Nephron progenitor cell (in vitro differentiated cells): ENCODE measurements at regions not wholly inside any gene's neighbourhood (a gene's known extent, or its start where the extent isn't known, plus 50 kb on each side); places are given as distances from the start of the nearest gene placed in this dataset.

ENCODE experiments used
- DNase-seq: peaks from one replicate; pipeline ENCODE4 v3.0.0; 2021
- H3K27ac Mint-ChIP-seq: 2 replicates; pipeline ENCODE4 v1.8.0; 2021; ENCODE audit warnings: mild to moderate bottlenecking, moderate library complexity, mixed read lengths
- H3K27me3 Mint-ChIP-seq: 2 replicates; pipeline ENCODE4 v1.8.0; 2021; ENCODE audit warnings: mild to moderate bottlenecking, low read depth, mixed read lengths; ENCODE audit not compliant: poor library complexity
- H3K36me3 Mint-ChIP-seq: 2 replicates; pipeline ENCODE4 v1.8.0; 2021; ENCODE audit warnings: low read depth, mixed read lengths
- H3K4me1 Mint-ChIP-seq: 2 replicates; pipeline ENCODE4 v1.8.0; 2021; ENCODE audit warnings: mixed read lengths
- H3K4me3 Mint-ChIP-seq: 2 replicates; pipeline ENCODE4 v1.8.0; 2021; ENCODE audit warnings: mild to moderate bottlenecking, moderate library complexity, mixed read lengths
- H3K9me3 Mint-ChIP-seq: 2 replicates; pipeline ENCODE4 v1.8.0; 2021; ENCODE audit warnings: mild to moderate bottlenecking, moderate library complexity, mixed read lengths
- TF ChIP-seq, protein P1 (sequence below): fragments of 200-600 bp; sonication (generic); IDR thresholded peaks from 2 replicates; pipeline ENCODE4 v1.5.0; 2021; ENCODE audit warnings: antibody characterized with exemption

DNA sequence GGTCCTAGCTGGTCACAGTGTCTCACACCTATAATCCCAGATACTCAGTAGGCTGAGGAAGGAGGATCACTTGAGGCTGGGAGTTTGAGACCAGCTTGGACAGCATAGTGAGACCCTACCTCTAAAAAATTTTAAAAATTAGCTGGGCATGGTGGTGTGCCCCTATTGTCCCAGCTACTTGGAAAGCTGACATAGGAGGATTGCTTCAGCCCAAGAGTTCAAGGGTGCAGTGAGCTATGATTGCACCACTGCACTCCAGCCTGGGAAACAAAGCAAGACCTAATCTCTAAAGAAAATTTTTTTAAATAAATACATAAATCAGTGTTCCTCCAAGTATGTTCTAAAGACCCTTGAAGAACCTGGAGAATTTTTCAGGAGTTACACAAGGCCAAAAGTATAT is 50.6 kb upstream of the GNAO1 start:
- Mint-ChIP-seq H3K27ac (no peak overlapping the region), H3K36me3 (no peaks in the 10 kb centered on the region), H3K4me3 (no peak overlapping the region), H3K4me1 (no peaks in the 10 kb centered on the region), H3K27me3 (peaks cover 12% of the 10 kb centered on the region), H3K9me3 (no peaks in the 10 kb centered on the region)
- no peak for DNase-seq
- TF ChIP-seq, protein P1, sequence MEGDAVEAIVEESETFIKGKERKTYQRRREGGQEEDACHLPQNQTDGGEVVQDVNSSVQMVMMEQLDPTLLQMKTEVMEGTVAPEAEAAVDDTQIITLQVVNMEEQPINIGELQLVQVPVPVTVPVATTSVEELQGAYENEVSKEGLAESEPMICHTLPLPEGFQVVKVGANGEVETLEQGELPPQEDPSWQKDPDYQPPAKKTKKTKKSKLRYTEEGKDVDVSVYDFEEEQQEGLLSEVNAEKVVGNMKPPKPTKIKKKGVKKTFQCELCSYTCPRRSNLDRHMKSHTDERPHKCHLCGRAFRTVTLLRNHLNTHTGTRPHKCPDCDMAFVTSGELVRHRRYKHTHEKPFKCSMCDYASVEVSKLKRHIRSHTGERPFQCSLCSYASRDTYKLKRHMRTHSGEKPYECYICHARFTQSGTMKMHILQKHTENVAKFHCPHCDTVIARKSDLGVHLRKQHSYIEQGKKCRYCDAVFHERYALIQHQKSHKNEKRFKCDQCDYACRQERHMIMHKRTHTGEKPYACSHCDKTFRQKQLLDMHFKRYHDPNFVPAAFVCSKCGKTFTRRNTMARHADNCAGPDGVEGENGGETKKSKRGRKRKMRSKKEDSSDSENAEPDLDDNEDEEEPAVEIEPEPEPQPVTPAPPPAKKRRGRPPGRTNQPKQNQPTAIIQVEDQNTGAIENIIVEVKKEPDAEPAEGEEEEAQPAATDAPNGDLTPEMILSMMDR: no peak

DNA sequence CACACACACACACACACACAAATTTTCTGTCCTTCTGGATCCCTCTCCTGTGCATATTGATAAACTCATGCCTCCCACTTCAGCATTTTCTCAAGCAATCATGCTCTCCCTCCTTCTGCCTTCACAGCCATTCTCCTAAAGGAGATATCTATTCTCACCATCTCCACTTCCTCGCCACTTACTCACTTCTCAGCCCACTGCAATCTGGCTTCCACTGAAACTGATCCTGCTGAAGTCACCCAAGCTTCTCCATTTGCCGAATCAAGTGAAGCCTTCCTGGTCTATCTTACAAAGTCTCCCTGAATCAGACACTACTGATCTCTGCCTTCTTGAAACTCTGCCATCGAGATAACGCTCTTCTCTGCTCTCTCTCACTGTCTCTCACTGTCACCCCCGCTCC is 54.0 kb upstream of the GNAO1 start:
- H3K4me3 Mint-ChIP-seq: no peak overlapping the region
- peaks cover 12% of the 10 kb centered on the region for H3K27me3 Mint-ChIP-seq
- no peaks in the 10 kb centered on the region for H3K36me3 Mint-ChIP-seq
- no peak overlapping the region for H3K27ac Mint-ChIP-seq
- DNase-seq: no peak
- TF ChIP-seq, protein P1: no peak
- no peaks in the 10 kb centered on the region for H3K4me1 Mint-ChIP-seq
- no peaks in the 10 kb centered on the region for H3K9me3 Mint-ChIP-seq

DNA sequence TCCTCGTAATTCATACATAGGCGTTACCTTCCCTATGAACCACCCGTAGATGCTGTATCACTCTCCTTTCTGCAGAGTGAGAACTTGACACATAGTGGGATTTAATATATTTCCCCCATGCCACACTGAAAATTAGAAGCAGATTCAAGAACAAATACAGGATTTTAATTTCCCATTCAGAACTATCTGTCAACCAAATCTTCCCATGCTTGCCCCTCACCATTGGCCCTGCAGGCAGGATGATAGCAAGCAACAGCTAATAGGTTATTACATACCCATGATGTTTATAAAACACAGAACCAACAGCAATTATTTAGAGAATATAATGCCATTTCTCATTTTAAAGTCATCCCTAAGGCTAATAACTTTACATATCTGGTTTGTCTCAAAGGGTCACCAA is 55.0 kb upstream of the GNAO1 start:
- DNase-seq: no peak
- Mint-ChIP-seq H3K9me3 (no peaks in the 10 kb centered on the region), H3K27ac (no peak overlapping the region), H3K4me3 (no peak overlapping the region), H3K36me3 (no peaks in the 10 kb centered on the region), H3K27me3 (peaks cover 14% of the 10 kb centered on the region), H3K4me1 (no peaks in the 10 kb centered on the region)
- TF ChIP-seq, protein P1: no peak

DNA sequence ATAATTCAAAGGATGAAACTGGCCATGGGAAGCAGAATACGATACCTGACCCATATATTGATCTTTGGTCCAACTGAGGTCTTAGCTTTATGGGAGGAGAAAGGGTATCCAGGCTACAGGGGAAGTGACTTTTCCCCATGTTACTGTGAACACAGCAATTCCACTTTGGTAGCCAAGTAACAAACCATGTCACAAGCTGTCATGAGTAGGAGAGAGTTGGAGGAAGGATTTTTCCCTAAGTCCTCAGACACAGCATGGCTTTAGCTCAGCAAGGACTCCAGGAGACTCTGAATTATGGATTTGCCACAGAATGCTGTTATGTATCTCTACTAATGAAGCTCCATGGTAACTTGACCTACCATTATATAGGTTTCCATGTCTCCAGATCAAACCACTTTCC is 56.5 kb upstream of the GNAO1 start:
- Mint-ChIP-seq H3K36me3 (no peaks in the 10 kb centered on the region), H3K9me3 (no peaks in the 10 kb centered on the region), H3K4me1 (no peaks in the 10 kb centered on the region), H3K27me3 (peaks cover 17% of the 10 kb centered on the region), H3K4me3 (no peak overlapping the region), H3K27ac (no peak overlapping the region)
- TF ChIP-seq, protein P1: no peak
- DNase-seq: no peak

DNA sequence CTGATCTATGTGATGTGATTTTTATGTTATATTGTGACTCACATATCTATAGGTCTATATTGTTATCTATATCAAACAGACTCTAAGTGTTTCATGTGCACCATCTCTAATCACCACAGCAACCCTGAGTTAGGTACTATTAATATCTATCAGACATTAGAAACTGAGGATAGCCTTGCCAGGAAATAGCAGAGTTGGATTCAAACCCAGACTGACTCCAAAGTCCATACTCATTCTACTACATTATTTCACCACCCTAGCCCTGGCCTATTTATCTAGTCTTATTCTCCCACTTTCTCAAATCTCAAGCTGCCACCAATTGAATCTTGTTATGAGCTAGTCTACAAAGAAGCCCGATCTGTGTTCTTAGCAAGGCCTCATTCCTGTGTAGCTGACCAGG is 65.4 kb upstream of the GNAO1 start:
- no peak overlapping the region for H3K4me3 Mint-ChIP-seq
- H3K27me3 Mint-ChIP-seq: peaks cover 10% of the 10 kb centered on the region
- H3K4me1 Mint-ChIP-seq: no peaks in the 10 kb centered on the region
- H3K27ac Mint-ChIP-seq: no peak overlapping the region
- no peaks in the 10 kb centered on the region for H3K36me3 Mint-ChIP-seq
- TF ChIP-seq, protein P1: no peak
- no peaks in the 10 kb centered on the region for H3K9me3 Mint-ChIP-seq
- DNase-seq: no peak

DNA sequence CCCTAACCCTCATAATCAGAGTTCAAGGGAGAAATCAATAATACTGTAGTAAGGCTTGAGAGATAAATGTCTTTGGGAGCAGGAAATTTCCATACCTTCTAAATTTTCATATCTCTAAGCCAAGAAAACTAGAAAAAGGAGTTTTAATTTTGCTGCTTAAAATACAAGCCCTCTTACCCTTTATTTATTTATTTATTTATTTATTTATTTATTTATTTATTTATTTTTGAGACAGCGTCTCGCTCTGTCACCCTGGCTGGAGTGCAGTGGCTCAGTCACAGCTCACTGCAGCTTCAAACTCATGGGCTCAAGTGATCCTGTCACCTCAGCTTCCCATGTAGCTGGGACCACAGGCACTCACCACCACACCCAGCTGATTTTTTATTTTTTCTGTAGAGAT is 69.0 kb upstream of the GNAO1 start:
- Mint-ChIP-seq H3K4me1 (no peaks in the 10 kb centered on the region), H3K27ac (no peak overlapping the region), H3K27me3 (peaks cover 3% of the 10 kb centered on the region), H3K4me3 (no peak overlapping the region), H3K9me3 (no peaks in the 10 kb centered on the region), H3K36me3 (no peaks in the 10 kb centered on the region)
- DNase-seq: no peak
- TF ChIP-seq, protein P1: no peak
